Hematopoietic multipotent progenitor cell treated with erythropoietin and hydrocortisone succinate and interleukin-3 and kit ligand, for 8 days (in vitro differentiated cells): ENCODE measurements at regions not wholly inside any gene's neighbourhood (a gene's known extent, or its start where the extent isn't known, plus 50 kb on each side); places are given as distances from the start of the nearest gene placed in this dataset.

Source experiments
- DNase-seq: peaks from one replicate; pipeline ENCODE4 v3.0.0-alpha.2; 2015

GRCh38 chr19:16000024-16000663 is 51.3 kb downstream of the OR10H4 start:
- DNase-seq = no peak

GRCh38 chr19:16001481-16002312 is 52.9 kb downstream of the OR10H4 start:
- DNase-seq = peak; percentile 5

- DNase-seq = no peak
Observed at GRCh38 chr19:16002406-16003384, 53.9 kb downstream of the OR10H4 start.

GRCh38 chr19:16003391-16003790 is 54.6 kb downstream of the OR10H4 start:
- DNase-seq = no peak

GRCh38 chr19:16005925-16006324 is 57.1 kb downstream of the OR10H4 start:
- DNase-seq = no peak

GRCh38 chr19:16012552-16012951 is 63.7 kb upstream of the TPM4 start:
- no peak for DNase-seq

- no peak for DNase-seq
Observed at GRCh38 chr19:16013181-16013850, 63.0 kb upstream of the TPM4 start.

GRCh38 chr19:16013851-16014840 is 62.1 kb upstream of the TPM4 start:
- no peak for DNase-seq

GRCh38 chr19:16014923-16015804 is 61.1 kb upstream of the TPM4 start:
- no peak for DNase-seq

GRCh38 chr19:16015805-16016173 is 60.5 kb upstream of the TPM4 start:
- DNase-seq = no peak

- DNase-seq = no peak
Observed at GRCh38 chr19:16016226-16017137, 59.8 kb upstream of the TPM4 start.

GRCh38 chr19:16017138-16017490 is 59.2 kb upstream of the TPM4 start:
- DNase-seq = no peak

GRCh38 chr19:16018106-16018755 is 58.1 kb upstream of the TPM4 start:
- DNase-seq = no peak

- no peak for DNase-seq
Observed at GRCh38 chr19:16018801-16019551, 57.3 kb upstream of the TPM4 start.

- no peak for DNase-seq
Observed at GRCh38 chr19:16019691-16020448, 56.4 kb upstream of the TPM4 start.

- no peak for DNase-seq
Observed at GRCh38 chr19:16021796-16022195, 54.5 kb upstream of the TPM4 start.

- DNase-seq = no peak
Observed at GRCh38 chr19:16022251-16022650, 54.0 kb upstream of the TPM4 start.
